Mammary epithelial cell (primary cell): ENCODE measurements at regions not wholly inside any gene's neighbourhood (a gene's known extent, or its start where the extent isn't known, plus 50 kb on each side); places are given as distances from the start of the nearest gene placed in this dataset.

Source experiments
- CTCF ChIP-seq, 2 donors: IDR thresholded peaks in 1 of 2; conservative IDR thresholded peaks in 1 of 2; 2 replicates each; pipeline ENCODE4 v1.5.1; 2011 to 2012; ENCODE audit warnings: inconsistent platforms in 2 of 2, low read length in 2 of 2, mild to moderate bottlenecking in 2 of 2, control low read depth in 1 of 2, low read depth in 1 of 2; ENCODE audit not compliant: insufficient read depth in 1 of 2; ENCODE audit errors: extremely low read depth in 1 of 2
- EZH2 ChIP-seq: IDR thresholded peaks from 2 replicates; pipeline ENCODE4 v1.6.1; 2012; ENCODE audit warnings: low read length, inconsistent platforms, borderline replicate concordance

GRCh38 chr2:52127527-52127926 is 1095.6 kb upstream of the NRXN1 start:
- TF ChIP-seq CTCF (conservative IDR thresholded peaks at IDR 0.05 in 1 of 2, IDR thresholded peaks at IDR 0.05 in 1 of 2; ENCODE audit: extremely low read depth in 1 of 2, insufficient read depth in 1 of 2, low read depth in 1 of 2, low read length in 2 of 2), result no peak
- TF ChIP-seq EZH2, result no peak
